GM10248 (cell line): ENCODE measurements at regions not wholly inside any gene's neighbourhood (a gene's known extent, or its start where the extent isn't known, plus 50 kb on each side); places are given as distances from the start of the nearest gene placed in this dataset.
"Not testable (repeated sequence)": the region's sequence is repeated elsewhere in the genome, so short reads cannot be mapped to it uniquely, and the experiment has no call there.

Experiments
- CTCF ChIA-PET: fragments of 300-600 bp; sonication (Branson Sonifier 250); formaldehyde crosslinking; extraction: SDS; loops from one replicate; lab custom pipeline; 2021; ENCODE audit warnings: antibody characterized with exemption; lab: Yijun Ruan, JAX
- POLR2A ChIA-PET: fragments of 350-650 bp; sonication (Branson Sonifier 250); formaldehyde crosslinking; extraction: SDS; loops from one replicate; lab custom pipeline; 2020; ENCODE audit warnings: antibody characterized with exemption; lab: Yijun Ruan, JAX
- DNase-seq: peaks from one replicate; pipeline ENCODE4 v3.0.0; 2012; ENCODE audit errors: extremely low spot score
- TF ChIP-seq, protein P1 (sequence below): IDR thresholded peaks from 2 replicates; pipeline ENCODE4 v1.5.1; 2012; ENCODE audit warnings: mild to moderate bottlenecking, low read depth; ENCODE audit errors: extremely low read depth, missing control alignments, control extremely low read depth

GRCh38 chr17:63279498-63280230 is 166.4 kb downstream of the CYB561 start:
- ChIA-PET POLR2A (no interaction called here), CTCF (no interaction called here)
- TF ChIP-seq, protein P1, sequence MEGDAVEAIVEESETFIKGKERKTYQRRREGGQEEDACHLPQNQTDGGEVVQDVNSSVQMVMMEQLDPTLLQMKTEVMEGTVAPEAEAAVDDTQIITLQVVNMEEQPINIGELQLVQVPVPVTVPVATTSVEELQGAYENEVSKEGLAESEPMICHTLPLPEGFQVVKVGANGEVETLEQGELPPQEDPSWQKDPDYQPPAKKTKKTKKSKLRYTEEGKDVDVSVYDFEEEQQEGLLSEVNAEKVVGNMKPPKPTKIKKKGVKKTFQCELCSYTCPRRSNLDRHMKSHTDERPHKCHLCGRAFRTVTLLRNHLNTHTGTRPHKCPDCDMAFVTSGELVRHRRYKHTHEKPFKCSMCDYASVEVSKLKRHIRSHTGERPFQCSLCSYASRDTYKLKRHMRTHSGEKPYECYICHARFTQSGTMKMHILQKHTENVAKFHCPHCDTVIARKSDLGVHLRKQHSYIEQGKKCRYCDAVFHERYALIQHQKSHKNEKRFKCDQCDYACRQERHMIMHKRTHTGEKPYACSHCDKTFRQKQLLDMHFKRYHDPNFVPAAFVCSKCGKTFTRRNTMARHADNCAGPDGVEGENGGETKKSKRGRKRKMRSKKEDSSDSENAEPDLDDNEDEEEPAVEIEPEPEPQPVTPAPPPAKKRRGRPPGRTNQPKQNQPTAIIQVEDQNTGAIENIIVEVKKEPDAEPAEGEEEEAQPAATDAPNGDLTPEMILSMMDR = no peak
- DNase-seq = no peak

- peak; percentile 8 for DNase-seq
- TF ChIP-seq, protein P1 = no peak
- CTCF ChIA-PET = no interaction called here
- POLR2A ChIA-PET = no interaction called here
Observed at GRCh38 chr17:63282455-63282854, 163.7 kb downstream of the CYB561 start.

- POLR2A ChIA-PET = no interaction called here
- TF ChIP-seq, protein P1 = no peak
- CTCF ChIA-PET = no interaction called here
- no peak for DNase-seq
Observed at GRCh38 chr17:63285551-63285950, 160.6 kb downstream of the CYB561 start.

DNA sequence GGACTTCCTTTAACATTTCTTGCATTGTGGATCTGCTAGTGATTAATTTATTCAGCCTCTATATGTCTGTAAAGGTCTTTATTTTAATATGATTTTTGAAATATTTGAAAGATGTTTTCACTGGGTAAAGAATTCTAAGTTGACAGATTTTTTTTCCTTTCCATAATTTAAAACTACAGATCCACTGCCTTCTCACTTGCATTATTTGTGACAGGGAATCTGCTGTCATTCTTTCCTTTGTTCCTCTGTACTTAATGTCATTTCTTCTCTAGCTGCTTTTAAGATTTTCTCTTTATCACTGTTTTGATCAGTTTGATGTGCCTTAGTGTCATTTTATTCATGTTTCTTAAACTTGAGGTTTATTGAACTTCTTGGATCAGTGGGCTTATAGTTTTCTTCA is 159.9 kb downstream of the CYB561 start:
- DNase-seq = no peak
- TF ChIP-seq, protein P1 = no peak
- POLR2A ChIA-PET = no interaction called here
- CTCF ChIA-PET = no interaction called here

DNA sequence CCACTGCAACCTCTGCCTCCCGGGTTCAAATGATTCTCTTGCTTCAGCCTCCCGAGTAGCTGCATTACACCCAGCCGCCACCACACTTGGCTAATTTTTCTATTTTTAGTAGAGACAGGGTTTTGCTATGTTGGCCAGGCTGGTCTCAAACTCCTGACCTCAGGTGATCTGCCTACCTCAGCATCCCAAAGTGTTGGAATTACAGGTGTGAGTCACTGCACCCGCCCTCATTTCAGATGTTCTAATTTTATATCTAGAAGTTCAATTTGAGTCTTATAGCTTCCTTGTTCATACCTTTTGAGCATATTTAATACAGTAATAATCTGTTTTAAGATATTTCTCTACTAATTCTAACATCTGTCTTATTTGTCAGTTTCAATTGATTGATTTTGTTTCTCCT is 159.1 kb downstream of the CYB561 start:
- DNase-seq, CTCF ChIA-PET, POLR2A ChIA-PET: not testable (repeated sequence)

- TF ChIP-seq, protein P1 = no peak
- no peak for DNase-seq
- ChIA-PET POLR2A (no interaction called here), CTCF (no interaction called here)
Observed at GRCh38 chr17:63289931-63290330, 156.2 kb downstream of the CYB561 start.

DNA sequence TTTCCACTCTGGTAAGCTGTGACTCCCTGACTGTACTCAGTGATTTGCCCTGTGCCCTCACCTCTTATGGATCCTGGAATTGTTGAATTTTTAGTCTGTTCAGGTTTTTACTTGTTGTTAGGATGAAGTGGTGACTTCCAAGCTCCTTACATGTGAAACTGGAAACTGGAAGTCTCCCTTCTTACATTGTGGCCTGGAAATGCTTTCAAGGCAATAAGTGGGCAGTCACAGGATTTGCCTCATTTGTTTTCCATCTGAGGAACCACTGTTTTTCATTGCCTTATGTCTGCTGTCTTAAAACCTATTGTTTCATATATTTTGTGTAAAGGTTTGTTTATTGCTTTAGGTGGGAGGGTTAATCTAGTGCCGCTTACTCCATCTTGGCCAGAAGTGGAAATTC is 155.8 kb downstream of the CYB561 start:
- ChIA-PET CTCF (no interaction called here), POLR2A (no interaction called here)
- no peak for DNase-seq
- TF ChIP-seq, protein P1 = no peak
